ENCODE measurements at regions not wholly inside any gene's neighbourhood (a gene's known extent, or its start where the extent isn't known, plus 50 kb on each side); places are given as distances from the start of the nearest gene placed in this dataset.

DNA sequence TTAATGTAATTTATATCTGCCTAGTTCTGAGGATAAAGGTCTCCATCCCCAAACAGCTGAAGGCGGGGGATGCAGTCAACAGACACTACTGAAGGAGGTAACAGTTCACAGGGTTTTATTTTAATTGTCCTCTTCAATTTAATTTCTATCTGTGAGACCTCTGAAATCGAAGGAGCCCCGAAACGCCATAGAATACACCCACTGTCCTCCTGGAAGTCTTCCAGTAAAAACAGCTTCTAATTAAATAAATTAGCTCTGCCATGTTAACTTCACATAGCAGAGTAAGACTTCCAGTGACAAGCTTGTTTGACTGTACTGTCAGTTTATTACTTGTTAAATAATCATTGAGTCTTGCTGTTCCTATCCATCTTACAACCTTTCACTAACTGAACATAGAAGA lies 193.5 kb downstream of the SEC61B start:
- POLR2A ChIA-PET: interaction anchor here (0.8 kb wide), 1 partner anchor 160 kb away, joined by 3 read pairs; no protein-coding TSS in a partner anchor
- no peak for ATAC-seq
- H3K9me1 ChIP-seq (ENCODE audit: control insufficient read depth, insufficient read depth, low read length): no peaks in the 10 kb centered on the region
- 0% methylated on average over 4 of the region's 4 CpGs for WGBS (ENCODE audit: insufficient coverage, low coverage, missing lambda C conversion rate)
- no peaks in the 10 kb centered on the region for H3K36me3 ChIP-seq (ENCODE audit: control insufficient read depth, insufficient read depth, low read length)
- TF ChIP-seq ARID2 (IDR thresholded peaks at IDR 0.05): no peak
- TF ChIP-seq ESRRB (CRISPR knock-in tag; IDR thresholded peaks at IDR 0.05; ENCODE audit: borderline replicate concordance): no peak
- H3K79me2 ChIP-seq (ENCODE audit: control insufficient read depth, insufficient read depth, low read length): no peaks in the 10 kb centered on the region
- H3K4me1 ChIP-seq (replicated peaks in 1 of 2; ENCODE audit: control insufficient read depth in 2 of 2, insufficient read depth in 2 of 2, low read length in 2 of 2): no peaks in the 10 kb centered on the region
- no peak overlapping the region for H2AFZ ChIP-seq (ENCODE audit: low read depth, low read length)
- no peak overlapping the region for H3K4me2 ChIP-seq (ENCODE audit: insufficient read depth, low read length)
- no peak for DNase-seq (ENCODE audit: extremely low read depth in 1 of 4, low spot score in 3 of 4)
- H3K9ac ChIP-seq (ENCODE audit: insufficient read depth in 1 of 2, low read depth in 2 of 2, low read length in 2 of 2): no peak overlapping the region
- no TSS peak for BruUV-seq (replicated peaks)
- FAIRE-seq: no peak
- H3K4me3 ChIP-seq: no peak overlapping the region
- in situ Hi-C loops (cut with MboI): no loop called here
- intact Hi-C loops (cut with micrococcal nuclease): no loop called here
- no peak overlapping the region for H3K27ac ChIP-seq (ENCODE audit: extremely low read depth, low read depth, low read length)
- H4K20me1 ChIP-seq (replicated peaks; ENCODE audit: control insufficient read depth, insufficient read depth, low read length): no peaks in the 10 kb centered on the region
- no peaks in the 10 kb centered on the region for H3K9me3 ChIP-seq (replicated peaks; ENCODE audit: control insufficient read depth, insufficient read depth, low read depth, low read length)
- peaks cover 0 to 3% of the 10 kb centered on the region in 2 experiments; a peak in 2 of 5 replicates for H3K27me3 ChIP-seq (ENCODE audit: control insufficient read depth in 2 of 2, insufficient read depth in 2 of 2, low read length in 2 of 2)
- CTCF ChIA-PET (ENCODE audit: low intra/inter-chr PET ratio): no interaction called here

GRCh38 chr9:99416007-99416406 lies 193.9 kb downstream of the SEC61B start:
- H4K20me1 ChIP-seq (replicated peaks; ENCODE audit: control insufficient read depth, insufficient read depth, low read length): no peaks in the 10 kb centered on the region
- no peaks in the 10 kb centered on the region for H3K4me1 ChIP-seq (replicated peaks in 1 of 2; ENCODE audit: control insufficient read depth in 2 of 2, insufficient read depth in 2 of 2, low read length in 2 of 2)
- peaks cover 0 to 3% of the 10 kb centered on the region in 2 experiments; a peak in 2 of 5 replicates for H3K27me3 ChIP-seq (ENCODE audit: control insufficient read depth in 2 of 2, insufficient read depth in 2 of 2, low read length in 2 of 2)
- BruUV-seq (replicated peaks): no TSS peak
- no peak for ATAC-seq
- TF ChIP-seq POLR2AphosphoS5 (IDR thresholded peaks at IDR 0.05; ENCODE audit: control insufficient read depth, insufficient read depth, low read depth, low read length): no peak
- no peak for TF ChIP-seq CAMTA2 (CRISPR knock-in tag; conservative IDR thresholded peaks at IDR 0.05)
- TF ChIP-seq ZNF212 (CRISPR knock-in tag; IDR thresholded peaks at IDR 0.05): no peak
- TF ChIP-seq ILF3 (IDR thresholded peaks at IDR 0.05; ENCODE audit: borderline replicate concordance): no peak
- no peak for DNase-seq (ENCODE audit: extremely low read depth in 1 of 4, low spot score in 3 of 4)
- no peak overlapping the region for H2AFZ ChIP-seq (ENCODE audit: low read depth, low read length)
- CTCF ChIA-PET (ENCODE audit: low intra/inter-chr PET ratio): no interaction called here
- H3K4me2 ChIP-seq (ENCODE audit: insufficient read depth, low read length): no peak overlapping the region
- H3K27ac ChIP-seq (ENCODE audit: extremely low read depth, low read depth, low read length): no peak overlapping the region
- H3K9me1 ChIP-seq (ENCODE audit: control insufficient read depth, insufficient read depth, low read length): no peaks in the 10 kb centered on the region
- H3K79me2 ChIP-seq (ENCODE audit: control insufficient read depth, insufficient read depth, low read length): no peaks in the 10 kb centered on the region
- no peaks in the 10 kb centered on the region for H3K36me3 ChIP-seq (ENCODE audit: control insufficient read depth, insufficient read depth, low read length)
- H3K9me3 ChIP-seq (replicated peaks; ENCODE audit: control insufficient read depth, insufficient read depth, low read depth, low read length): no peaks in the 10 kb centered on the region
- H3K4me3 ChIP-seq: no peak overlapping the region
- no peak overlapping the region for H3K9ac ChIP-seq (ENCODE audit: insufficient read depth in 1 of 2, low read depth in 2 of 2, low read length in 2 of 2)
- FAIRE-seq: no peak
- intact Hi-C loops (cut with micrococcal nuclease): no loop called here
- 0% methylated on average over 2 of the region's 2 CpGs for WGBS (ENCODE audit: insufficient coverage, low coverage, missing lambda C conversion rate)
- in situ Hi-C loops (cut with MboI): no loop called here
- POLR2A ChIA-PET: interaction anchor here (0.8 kb wide), 1 partner anchor 160 kb away, joined by 3 read pairs; no protein-coding TSS in a partner anchor
